Stomach smooth muscle (tissue), 2 donors: ENCODE measurements at regions not wholly inside any gene's neighbourhood (a gene's known extent, or its start where the extent isn't known, plus 50 kb on each side); places are given as distances from the start of the nearest gene placed in this dataset.

Experiments used
- H3K27ac ChIP-seq: one replicate; pipeline ENCODE4 v1.7.0; 2013; ENCODE audit warnings: mild to moderate bottlenecking, low read length, inconsistent platforms
- H3K27me3 ChIP-seq, 2 donors: one replicate each; pipeline ENCODE4 v1.7.0; 2013; ENCODE audit warnings: low read length in 2 of 2; ENCODE audit not compliant: insufficient read depth in 2 of 2, control insufficient read depth in 1 of 2
- H3K36me3 ChIP-seq, 2 donors: one replicate each; pipeline ENCODE4 v1.7.0; 2013; ENCODE audit warnings: low read length in 2 of 2; ENCODE audit not compliant: control insufficient read depth in 2 of 2, insufficient read depth in 2 of 2
- H3K4me1 ChIP-seq: one replicate; pipeline ENCODE4 v1.7.0; 2013; ENCODE audit warnings: low read length; ENCODE audit not compliant: control insufficient read depth, insufficient read depth
- H3K4me3 ChIP-seq, 2 donors: one replicate each; pipeline ENCODE4 v1.7.0; 2013; ENCODE audit warnings: low read length in 2 of 2
- H3K9ac ChIP-seq, 2 donors: one replicate each; pipeline ENCODE4 v1.7.0; 2013; ENCODE audit warnings: low read length in 2 of 2, mild to moderate bottlenecking in 1 of 2
- H3K9me3 ChIP-seq, 2 donors: one replicate each; pipeline ENCODE4 v1.7.0; 2013; ENCODE audit warnings: low read length in 2 of 2; ENCODE audit not compliant: control insufficient read depth in 2 of 2
- donor health status: healthy.
- donor health status: Pancreatic carcinoma.

DNA sequence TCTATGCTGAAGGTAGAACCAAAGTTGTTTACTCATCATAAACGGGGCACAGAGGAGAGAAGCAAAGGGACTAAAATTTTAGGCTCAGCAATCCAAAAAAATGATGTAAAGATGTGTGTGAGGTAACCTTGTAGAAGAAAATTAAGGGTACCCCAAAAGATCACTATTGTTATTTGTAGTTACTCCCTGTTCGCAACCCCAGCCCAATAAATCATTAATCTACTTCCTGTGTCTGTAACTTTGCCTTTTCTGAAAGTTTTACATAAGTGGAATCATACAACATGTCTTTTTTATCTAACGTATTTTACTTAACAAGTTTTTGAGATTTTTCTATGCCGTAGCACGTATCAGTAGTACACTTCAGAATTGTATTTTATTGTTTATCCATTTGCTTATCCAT lies 1114.8 kb upstream of the GJE1 start:
- Histone ChIP-seq H3K27me3 (no peaks in the 10 kb centered on the region), H3K27ac (no peak overlapping the region), H3K4me1 (no peaks in the 10 kb centered on the region), H3K36me3 (no peaks in the 10 kb centered on the region), H3K9ac (no peak overlapping the region), H3K9me3 (peaks cover 0 to 3% of the 10 kb centered on the region in 2 donors), H3K4me3 (no peak overlapping the region)

DNA sequence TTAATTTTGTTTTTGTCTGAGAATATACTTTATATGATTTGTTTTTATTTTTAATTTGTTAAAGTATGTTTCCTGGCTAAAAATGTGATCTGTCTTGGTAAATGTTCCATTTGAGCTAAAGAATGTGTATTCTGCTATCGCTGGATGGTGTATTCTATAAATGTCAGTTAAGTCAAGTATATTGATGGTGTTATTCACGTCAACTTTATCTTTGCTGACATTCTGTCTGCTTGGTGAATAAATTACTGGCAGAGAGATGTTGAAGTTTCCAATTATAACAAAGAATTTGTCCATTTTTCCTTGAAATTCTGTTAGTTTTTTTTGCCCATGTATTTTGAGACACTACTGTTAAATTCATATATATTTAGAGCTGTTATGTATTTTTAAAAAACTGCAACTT lies 1131.8 kb upstream of the GJE1 start:
- Histone ChIP-seq H3K4me1 (no peaks in the 10 kb centered on the region), H3K36me3 (no peaks in the 10 kb centered on the region), H3K9ac (no peak overlapping the region), H3K4me3 (no peak overlapping the region), H3K27ac (no peak overlapping the region), H3K27me3 (no peaks in the 10 kb centered on the region), H3K9me3 (no peaks in the 10 kb centered on the region)

DNA sequence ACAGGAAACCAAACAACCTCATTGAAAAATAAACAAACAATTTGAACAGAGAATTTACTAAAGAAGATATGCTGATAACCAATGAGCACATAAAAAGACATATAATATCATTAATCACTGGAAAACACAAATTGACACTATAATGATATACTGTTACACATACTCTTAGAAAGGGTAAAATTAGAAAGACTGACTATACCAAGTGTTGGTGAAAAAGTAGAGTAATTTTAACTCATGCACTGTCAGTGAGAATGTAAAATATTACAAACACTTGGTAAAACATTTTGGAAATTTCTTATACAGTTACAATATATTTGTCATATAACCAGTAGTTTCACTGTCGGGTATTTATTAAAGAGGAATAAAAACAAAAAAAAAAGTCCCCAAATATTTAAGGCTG lies 1139.2 kb upstream of the GJE1 start:
- Histone ChIP-seq H3K27ac (no peak overlapping the region), H3K9me3 (peaks cover 0 to 3% of the 10 kb centered on the region in 2 donors), H3K4me1 (no peaks in the 10 kb centered on the region), H3K9ac (no peak overlapping the region), H3K36me3 (no peaks in the 10 kb centered on the region), H3K4me3 (no peak overlapping the region), H3K27me3 (no peaks in the 10 kb centered on the region)

DNA sequence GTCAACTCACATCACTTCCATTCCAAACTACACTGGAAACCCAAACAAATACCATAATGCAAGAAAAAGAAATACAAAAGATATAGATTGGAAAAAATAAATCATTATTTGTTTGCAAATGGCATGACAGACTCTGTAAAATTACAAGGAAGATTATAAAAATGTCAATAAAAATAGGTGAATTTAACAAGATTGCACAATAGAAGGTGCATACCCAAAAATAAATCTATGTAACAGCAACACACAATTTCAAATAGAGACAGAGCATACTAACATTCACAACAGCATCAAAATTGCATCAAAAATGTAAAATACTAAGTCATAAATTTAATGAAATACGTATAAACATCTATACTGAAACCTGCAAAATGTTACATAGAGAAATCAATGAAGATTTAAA lies 1140.0 kb upstream of the GJE1 start:
- H3K36me3 ChIP-seq: no peaks in the 10 kb centered on the region
- H3K9ac ChIP-seq: no peak overlapping the region
- H3K4me3 ChIP-seq: no peak overlapping the region
- H3K27me3 ChIP-seq: no peaks in the 10 kb centered on the region
- H3K4me1 ChIP-seq: no peaks in the 10 kb centered on the region
- H3K9me3 ChIP-seq: peaks cover 0 to 3% of the 10 kb centered on the region in 2 donors
- H3K27ac ChIP-seq: no peak overlapping the region

DNA sequence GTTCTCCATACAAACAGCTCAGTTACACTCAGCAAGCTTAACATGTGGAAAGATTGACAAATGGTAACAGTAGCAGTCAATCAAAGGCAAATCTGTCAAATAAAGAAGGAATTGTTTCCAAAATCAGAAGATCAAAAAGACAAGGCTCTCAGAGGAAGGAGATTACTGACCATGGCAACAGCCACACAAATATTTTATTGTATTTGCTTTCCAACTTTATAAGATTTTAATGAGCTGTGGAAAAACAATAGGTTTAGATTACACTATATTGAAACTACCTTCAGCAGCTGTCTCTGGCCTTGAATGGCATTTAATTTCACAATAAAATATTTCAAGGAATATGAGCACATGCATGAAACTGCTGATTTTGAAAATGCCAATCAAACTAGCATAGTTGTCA lies 1143.9 kb upstream of the GJE1 start:
- H3K4me3 ChIP-seq: no peak overlapping the region
- H3K4me1 ChIP-seq: no peaks in the 10 kb centered on the region
- no peak overlapping the region for H3K27ac ChIP-seq
- no peaks in the 10 kb centered on the region for H3K36me3 ChIP-seq
- peaks cover 0 to 3% of the 10 kb centered on the region in 2 donors for H3K9me3 ChIP-seq
- no peak overlapping the region for H3K9ac ChIP-seq
- no peaks in the 10 kb centered on the region for H3K27me3 ChIP-seq

DNA sequence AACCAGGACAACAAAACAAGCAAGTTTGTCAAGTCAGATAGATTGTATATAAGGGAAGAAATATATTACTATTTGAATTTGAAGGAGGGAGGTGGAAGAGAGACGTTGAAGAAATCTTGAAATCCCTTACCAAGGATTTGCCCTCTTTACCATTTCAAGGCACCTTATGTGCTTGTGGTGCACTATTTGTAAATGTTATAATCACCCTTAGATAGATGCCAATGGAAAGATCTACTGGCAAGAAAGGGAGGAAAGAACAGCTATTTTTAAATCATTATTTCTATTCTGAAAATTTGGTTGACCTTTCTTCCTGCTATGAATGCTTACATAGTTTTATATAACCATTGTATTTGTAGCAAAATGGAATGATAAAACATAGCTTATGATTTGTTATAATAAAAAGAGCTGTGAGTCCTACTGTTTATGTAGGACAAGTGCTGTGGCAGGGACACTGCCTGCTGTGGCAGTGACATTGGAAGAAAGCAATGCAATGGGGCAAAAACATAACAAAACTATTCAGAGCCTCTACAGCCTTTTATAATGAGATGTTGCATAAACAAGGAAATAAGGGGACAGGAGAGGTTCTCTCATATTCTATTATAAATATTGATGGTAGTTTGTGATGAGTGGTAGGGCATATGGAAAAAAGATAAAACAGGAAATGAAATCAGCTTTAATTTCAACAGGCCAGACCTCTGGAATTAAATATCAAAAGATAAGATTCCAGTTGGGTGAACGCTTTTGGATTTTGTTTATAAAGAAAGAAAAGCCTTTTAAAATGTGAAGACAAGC lies 1145.2 kb upstream of the GJE1 start:
- H3K27ac ChIP-seq: no peak overlapping the region
- H3K27me3 ChIP-seq: no peaks in the 10 kb centered on the region
- H3K36me3 ChIP-seq: no peaks in the 10 kb centered on the region
- H3K4me3 ChIP-seq: no peak overlapping the region
- H3K4me1 ChIP-seq: no peaks in the 10 kb centered on the region
- no peak overlapping the region for H3K9ac ChIP-seq
- no peaks in the 10 kb centered on the region for H3K9me3 ChIP-seq

DNA sequence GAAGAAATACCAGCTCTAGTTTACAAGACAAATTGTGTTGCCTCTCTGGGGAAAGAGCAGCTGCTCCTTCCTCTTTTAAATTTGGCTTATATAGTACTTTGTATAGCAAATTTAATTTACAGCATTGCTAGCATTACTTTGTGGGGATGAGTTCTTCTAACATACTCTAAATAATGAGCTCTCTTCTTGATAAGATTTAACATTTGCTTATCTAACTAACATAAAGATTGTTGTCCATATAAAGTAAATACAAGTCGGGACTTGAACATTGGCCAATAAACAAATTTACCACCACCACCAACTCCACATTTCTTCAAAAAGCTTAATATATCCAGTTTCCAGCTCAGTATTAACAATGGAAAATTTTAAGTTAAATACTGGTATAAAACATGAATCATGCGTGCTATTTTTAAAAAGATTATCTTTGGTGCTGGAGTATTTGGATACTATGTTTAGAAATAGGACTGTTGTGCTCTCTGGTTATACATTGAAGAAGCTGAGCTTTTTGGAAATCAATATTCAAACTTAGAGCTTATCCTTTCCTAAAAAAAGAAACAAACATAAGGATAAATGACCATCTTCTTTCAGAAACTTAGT lies 1146.9 kb upstream of the GJE1 start:
- H3K9ac ChIP-seq: no peak overlapping the region
- H3K9me3 ChIP-seq: no peaks in the 10 kb centered on the region
- H3K36me3 ChIP-seq: no peaks in the 10 kb centered on the region
- no peak overlapping the region for H3K27ac ChIP-seq
- no peaks in the 10 kb centered on the region for H3K4me1 ChIP-seq
- no peaks in the 10 kb centered on the region for H3K27me3 ChIP-seq
- H3K4me3 ChIP-seq: no peak overlapping the region

DNA sequence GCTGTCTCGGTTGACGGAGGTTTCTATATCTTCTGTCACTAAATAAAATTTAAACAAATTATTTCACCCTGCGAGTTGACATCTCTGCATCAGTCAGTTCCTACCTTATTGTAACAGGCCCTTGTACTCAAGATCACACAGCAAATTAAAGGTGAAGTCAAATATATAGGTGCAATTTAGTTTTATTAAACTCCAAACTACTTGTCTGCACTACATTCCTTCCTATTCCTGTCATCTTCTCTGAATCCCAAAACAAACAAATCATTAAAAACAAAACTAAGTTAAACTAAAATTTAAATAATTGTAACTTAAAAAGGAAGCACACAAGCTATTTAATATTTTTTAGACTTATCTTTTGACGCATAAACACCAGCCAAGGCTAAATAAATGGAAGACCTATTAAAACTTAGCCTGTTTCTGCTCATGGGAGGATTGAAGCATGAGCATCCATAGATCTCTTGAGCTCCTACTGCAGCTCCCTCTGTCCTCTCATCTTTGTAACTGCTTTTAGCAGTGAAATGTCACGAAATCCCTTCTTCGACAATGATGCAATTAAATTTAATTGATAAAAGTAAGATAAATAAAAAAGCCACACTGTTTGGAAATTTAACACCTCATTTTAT lies 1152.3 kb upstream of the GJE1 start:
- Histone ChIP-seq H3K9ac (no peak overlapping the region), H3K27ac (no peak overlapping the region), H3K4me1 (no peaks in the 10 kb centered on the region), H3K27me3 (no peaks in the 10 kb centered on the region), H3K9me3 (no peaks in the 10 kb centered on the region), H3K36me3 (no peaks in the 10 kb centered on the region), H3K4me3 (no peak overlapping the region)

DNA sequence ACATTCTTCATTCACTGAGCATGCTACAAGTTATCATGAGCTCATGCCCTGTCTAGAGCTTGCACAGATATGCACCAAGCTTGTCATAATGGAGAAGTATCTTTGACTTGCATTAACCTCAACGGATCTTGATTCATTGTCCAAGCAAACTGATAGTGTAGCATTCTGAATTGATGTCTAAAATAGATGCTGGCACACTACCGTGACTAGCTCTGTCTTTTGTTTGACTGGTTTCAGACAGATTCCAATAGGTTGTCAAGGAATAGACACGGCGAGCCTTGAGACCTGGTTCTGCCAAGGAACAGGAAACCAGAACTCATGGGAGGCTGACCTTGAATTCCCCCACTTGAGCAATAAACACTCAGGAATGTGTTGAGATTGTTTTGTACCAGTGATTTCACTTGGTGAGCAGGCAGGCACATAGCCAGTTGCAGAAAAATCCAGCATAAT lies 1153.1 kb upstream of the GJE1 start:
- H3K9ac ChIP-seq: no peak overlapping the region
- H3K4me1 ChIP-seq: no peaks in the 10 kb centered on the region
- H3K27me3 ChIP-seq: no peaks in the 10 kb centered on the region
- H3K9me3 ChIP-seq: no peaks in the 10 kb centered on the region
- H3K27ac ChIP-seq: no peak overlapping the region
- no peak overlapping the region for H3K4me3 ChIP-seq
- H3K36me3 ChIP-seq: no peaks in the 10 kb centered on the region

DNA sequence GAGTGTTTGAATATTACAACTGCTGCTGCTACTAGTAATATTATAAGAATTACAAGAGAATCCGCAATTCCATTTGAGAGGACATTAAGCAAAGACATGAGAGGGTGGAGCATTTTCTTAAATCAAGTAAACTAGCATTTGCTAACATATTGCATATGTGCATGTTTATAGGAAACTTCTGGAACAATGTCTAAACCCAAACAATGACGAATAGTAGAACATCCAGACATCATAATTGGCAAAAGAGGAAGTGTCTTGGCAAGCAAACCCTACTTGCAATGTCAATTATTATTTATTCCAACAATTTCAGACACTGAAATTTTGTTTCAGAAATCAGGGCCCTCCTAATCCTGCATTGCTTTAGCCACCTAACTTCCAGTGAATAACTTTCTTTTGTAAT lies 1155.3 kb upstream of the GJE1 start:
- no peaks in the 10 kb centered on the region for H3K27me3 ChIP-seq
- no peaks in the 10 kb centered on the region for H3K4me1 ChIP-seq
- H3K27ac ChIP-seq: no peak overlapping the region
- H3K4me3 ChIP-seq: no peak overlapping the region
- H3K9me3 ChIP-seq: no peaks in the 10 kb centered on the region
- no peaks in the 10 kb centered on the region for H3K36me3 ChIP-seq
- H3K9ac ChIP-seq: no peak overlapping the region

DNA sequence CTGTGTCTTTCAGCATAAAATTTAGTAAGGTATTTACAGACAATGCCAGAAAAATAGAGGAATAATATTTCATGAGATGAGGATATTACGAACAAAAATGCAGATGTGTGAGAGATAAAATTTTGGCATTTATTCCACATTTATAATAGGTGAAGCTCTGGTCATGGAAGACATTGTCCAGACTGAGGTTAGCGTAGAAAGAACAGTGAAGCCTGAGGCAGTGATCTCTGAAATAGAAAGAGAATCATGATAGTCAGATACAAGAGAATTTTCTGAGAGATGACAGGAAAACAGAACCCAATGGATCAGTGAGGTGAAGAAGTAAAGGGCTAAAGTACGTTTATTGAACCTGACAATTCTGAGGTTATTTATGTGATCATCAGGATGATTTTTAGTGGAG lies 1155.9 kb upstream of the GJE1 start:
- Histone ChIP-seq H3K36me3 (no peaks in the 10 kb centered on the region), H3K27me3 (no peaks in the 10 kb centered on the region), H3K9ac (no peak overlapping the region), H3K4me1 (no peaks in the 10 kb centered on the region), H3K9me3 (no peaks in the 10 kb centered on the region), H3K27ac (no peak overlapping the region), H3K4me3 (no peak overlapping the region)
